ENCODE measurements at regions not wholly inside any gene's neighbourhood (a gene's known extent, or its start where the extent isn't known, plus 50 kb on each side); places are given as distances from the start of the nearest gene placed in this dataset.

DNA sequence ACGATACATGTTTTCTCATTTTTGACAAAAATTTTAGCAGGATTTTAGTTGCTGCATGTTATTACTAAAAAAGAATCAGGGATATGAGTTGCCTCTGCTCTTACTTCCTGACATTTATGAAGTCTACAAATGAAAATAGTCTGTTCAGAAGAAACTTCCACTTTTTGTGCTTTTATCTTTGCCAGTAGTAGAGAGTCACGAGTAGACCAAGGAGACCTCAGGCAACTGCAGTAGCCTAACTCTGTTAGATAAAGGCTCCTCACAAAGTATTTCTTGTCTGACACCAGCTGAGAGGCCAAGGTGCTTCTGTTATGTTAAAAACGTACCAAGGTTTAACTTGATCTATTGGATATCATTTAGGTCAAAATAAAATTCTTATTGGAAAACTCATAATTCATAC is 333.9 kb downstream of the NR2F1-AS1 start:
- no peak for DNase-seq (ENCODE audit: low read depth)
- TF ChIP-seq, protein P1, sequence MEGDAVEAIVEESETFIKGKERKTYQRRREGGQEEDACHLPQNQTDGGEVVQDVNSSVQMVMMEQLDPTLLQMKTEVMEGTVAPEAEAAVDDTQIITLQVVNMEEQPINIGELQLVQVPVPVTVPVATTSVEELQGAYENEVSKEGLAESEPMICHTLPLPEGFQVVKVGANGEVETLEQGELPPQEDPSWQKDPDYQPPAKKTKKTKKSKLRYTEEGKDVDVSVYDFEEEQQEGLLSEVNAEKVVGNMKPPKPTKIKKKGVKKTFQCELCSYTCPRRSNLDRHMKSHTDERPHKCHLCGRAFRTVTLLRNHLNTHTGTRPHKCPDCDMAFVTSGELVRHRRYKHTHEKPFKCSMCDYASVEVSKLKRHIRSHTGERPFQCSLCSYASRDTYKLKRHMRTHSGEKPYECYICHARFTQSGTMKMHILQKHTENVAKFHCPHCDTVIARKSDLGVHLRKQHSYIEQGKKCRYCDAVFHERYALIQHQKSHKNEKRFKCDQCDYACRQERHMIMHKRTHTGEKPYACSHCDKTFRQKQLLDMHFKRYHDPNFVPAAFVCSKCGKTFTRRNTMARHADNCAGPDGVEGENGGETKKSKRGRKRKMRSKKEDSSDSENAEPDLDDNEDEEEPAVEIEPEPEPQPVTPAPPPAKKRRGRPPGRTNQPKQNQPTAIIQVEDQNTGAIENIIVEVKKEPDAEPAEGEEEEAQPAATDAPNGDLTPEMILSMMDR (conservative IDR thresholded peaks at IDR 0.05; ENCODE audit: low read depth, low read length) = no peak
- H3K4me3 ChIP-seq (ENCODE audit: low read depth, low read length) = no peak overlapping the region

GRCh38 chr5:93246090-93246855 is 334.7 kb downstream of the NR2F1-AS1 start:
- no peak for DNase-seq (ENCODE audit: low read depth)
- TF ChIP-seq, protein P1 (conservative IDR thresholded peaks at IDR 0.05; ENCODE audit: low read depth, low read length) = no peak
- H3K4me3 ChIP-seq (ENCODE audit: low read depth, low read length) = no peak overlapping the region

- no peak overlapping the region for H3K4me3 ChIP-seq (ENCODE audit: low read depth, low read length)
- DNase-seq (ENCODE audit: low read depth) = no peak
- TF ChIP-seq, protein P1 (conservative IDR thresholded peaks at IDR 0.05; ENCODE audit: low read depth, low read length) = no peak
Measured at GRCh38 chr5:93245226-93245625, 335.8 kb downstream of the NR2F1-AS1 start.

DNA sequence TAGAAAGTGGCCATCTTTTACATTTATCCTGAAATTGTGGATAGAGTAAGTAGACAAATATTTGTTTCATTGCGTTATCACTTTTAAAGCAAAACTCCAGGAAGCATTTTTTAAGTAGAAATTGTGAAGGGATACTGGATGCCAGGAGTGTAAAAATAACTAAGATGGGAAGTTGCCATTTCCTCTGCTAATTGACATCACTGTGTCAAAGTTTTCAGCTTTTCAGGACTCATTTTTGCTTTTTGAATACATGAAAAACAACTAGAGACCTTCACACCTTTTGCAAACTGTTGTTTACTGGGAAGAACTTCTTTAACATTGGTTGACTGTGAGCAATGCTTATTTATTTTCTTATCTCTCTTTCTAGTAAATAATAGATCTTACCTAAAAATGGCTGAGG is 337.5 kb downstream of the NR2F1-AS1 start:
- TF ChIP-seq, protein P1 (conservative IDR thresholded peaks at IDR 0.05; ENCODE audit: low read depth, low read length) = no peak
- no peak for DNase-seq (ENCODE audit: low read depth)
- H3K4me3 ChIP-seq (ENCODE audit: low read depth, low read length) = no peak overlapping the region

- DNase-seq (ENCODE audit: low read depth) = no peak
- no peak overlapping the region for H3K4me3 ChIP-seq (ENCODE audit: low read depth, low read length)
- TF ChIP-seq, protein P1 (conservative IDR thresholded peaks at IDR 0.05; ENCODE audit: low read depth, low read length) = no peak
Measured at GRCh38 chr5:93240228-93240834, 340.7 kb downstream of the NR2F1-AS1 start.

GRCh38 chr5:93236807-93237421 is 344.1 kb downstream of the NR2F1-AS1 start:
- no peak for DNase-seq (ENCODE audit: low read depth)
- TF ChIP-seq, protein P1 (conservative IDR thresholded peaks at IDR 0.05; ENCODE audit: low read depth, low read length) = no peak
- H3K4me3 ChIP-seq (ENCODE audit: low read depth, low read length) = no peak overlapping the region

All from epithelial cell of proximal tubule (primary cell).